BE2C (cell line): ENCODE measurements at regions not wholly inside any gene's neighbourhood (a gene's known extent, or its start where the extent isn't known, plus 50 kb on each side); places are given as distances from the start of the nearest gene placed in this dataset.

Experiments used
- DNase-seq: peaks from one replicate; pipeline ENCODE4 v3.0.0-alpha.2; 2020
- H3K27me3 ChIP-seq: fragments of 250-450 bp; sonication (Bioruptor Pico); 2 replicates; pipeline ENCODE4 v1.5.1; 2020; ENCODE audit warnings: mild to moderate bottlenecking
- H3K36me3 ChIP-seq: fragments of 250-450 bp; sonication (Bioruptor Pico); 2 replicates; pipeline ENCODE4 v1.5.1; 2020; ENCODE audit warnings: mild to moderate bottlenecking
- H3K4me1 ChIP-seq: fragments of 250-450 bp; sonication (Bioruptor Pico); 2 replicates; pipeline ENCODE4 v1.5.1; 2020
- H3K4me3 ChIP-seq: 2 replicates; pipeline ENCODE4 v1.5.1; 2011; ENCODE audit warnings: low read depth, low read length
- H3K9me3 ChIP-seq: fragments of 250-450 bp; sonication (Bioruptor Pico); 2 replicates; pipeline ENCODE4 v1.5.1; 2020
- CTCF ChIP-seq: IDR thresholded peaks from 2 replicates; pipeline ENCODE4 v1.5.1; 2012; ENCODE audit warnings: mild to moderate bottlenecking, low read depth, low read length

GRCh38 chr5:174192901-174193300 is 147.4 kb downstream of the NSG2 start:
- no peak for DNase-seq
- Histone ChIP-seq H3K9me3 (no peaks in the 10 kb centered on the region), H3K4me3 (no peak overlapping the region), H3K36me3 (no peaks in the 10 kb centered on the region), H3K27me3 (no peaks in the 10 kb centered on the region), H3K4me1 (peaks cover 64% of the 10 kb centered on the region)
- no peak for TF ChIP-seq CTCF

GRCh38 chr5:174195517-174195916 is 150.0 kb downstream of the NSG2 start:
- peaks cover 50% of the 10 kb centered on the region for H3K4me1 ChIP-seq
- peak; percentile 30 for DNase-seq
- H3K27me3 ChIP-seq = no peaks in the 10 kb centered on the region
- H3K9me3 ChIP-seq = no peaks in the 10 kb centered on the region
- H3K4me3 ChIP-seq = no peak overlapping the region
- H3K36me3 ChIP-seq = no peaks in the 10 kb centered on the region
- no peak for TF ChIP-seq CTCF

GRCh38 chr5:174197929-174198328 is 152.4 kb downstream of the NSG2 start:
- no peak for TF ChIP-seq CTCF
- no peaks in the 10 kb centered on the region for H3K9me3 ChIP-seq
- H3K4me1 ChIP-seq = peaks cover 34% of the 10 kb centered on the region
- no peak for DNase-seq
- no peak overlapping the region for H3K4me3 ChIP-seq
- H3K36me3 ChIP-seq = no peaks in the 10 kb centered on the region
- no peaks in the 10 kb centered on the region for H3K27me3 ChIP-seq

- H3K9me3 ChIP-seq = no peaks in the 10 kb centered on the region
- no peaks in the 10 kb centered on the region for H3K36me3 ChIP-seq
- H3K4me3 ChIP-seq = no peak overlapping the region
- peak; percentile 91 for DNase-seq
- H3K4me1 ChIP-seq = peaks cover 32% of the 10 kb centered on the region
- no peak for TF ChIP-seq CTCF
- H3K27me3 ChIP-seq = no peaks in the 10 kb centered on the region
Observed at GRCh38 chr5:174198541-174198940, 153.0 kb downstream of the NSG2 start.

- no peaks in the 10 kb centered on the region for H3K27me3 ChIP-seq
- no peak for DNase-seq
Observed at GRCh38 chr5:174202996-174203395, 157.5 kb downstream of the NSG2 start.

More at GRCh38 chr5:174202996-174203395, 157.5 kb downstream of the NSG2 start:
- Histone ChIP-seq H3K9me3 (peaks cover 3% of the 10 kb centered on the region; the same call in 1 of the 2 replicates), H3K36me3 (no peaks in the 10 kb centered on the region), H3K4me3 (no peak overlapping the region), H3K4me1 (peaks cover 25% of the 10 kb centered on the region)
- TF ChIP-seq CTCF = no peak
